HEK293T (cell line): ENCODE measurements at regions not wholly inside any gene's neighbourhood (a gene's known extent, or its start where the extent isn't known, plus 50 kb on each side); places are given as distances from the start of the nearest gene placed in this dataset.

Source experiments
- CTBP1 ChIP-seq: fragments of 450-650 bp; IDR thresholded peaks from 2 replicates; pipeline ENCODE4 v1.6.1; 2016; ENCODE audit warnings: borderline replicate concordance
- FOXA1 ChIP-seq: fragments of 450-650 bp; IDR thresholded peaks from 2 replicates; pipeline ENCODE4 v1.6.1; 2016; ENCODE audit warnings: mild to moderate bottlenecking
- SP1 ChIP-seq: fragments of 450-650 bp; IDR thresholded peaks from 2 replicates; pipeline ENCODE4 v1.6.1; 2017
- TARDBP ChIP-seq: fragments of 450-650 bp; IDR thresholded peaks from 2 replicates; pipeline ENCODE4 v1.6.1; 2016

GRCh38 chr9:18396102-18396728 is 77.7 kb upstream of the ADAMTSL1 start:
- TF ChIP-seq SP1 = no peak
- TF ChIP-seq TARDBP = no peak
- no peak for TF ChIP-seq FOXA1
- TF ChIP-seq CTBP1 = no peak
